Activated CD4-positive, alpha-beta T cell treated with anti-CD3 and anti-CD28 coated beads, Interleukin-10, Interleukin-2, amounts not matched to agents 100 ng/mL and 50 ng/mL, durations not matched to agents 16 hours and 8 hours (primary cell): ENCODE measurements at regions not wholly inside any gene's neighbourhood (a gene's known extent, or its start where the extent isn't known, plus 50 kb on each side); places are given as distances from the start of the nearest gene placed in this dataset.

Source experiments
- DNase-seq: peaks from one replicate; pipeline ENCODE4 v3.0.0-alpha.2; 2020

GRCh38 chr2:19028587-19029375 lies 329.6 kb downstream of the OSR1 start:
- DNase-seq = no peak

GRCh38 chr2:19027626-19028025 lies 330.8 kb downstream of the OSR1 start:
- DNase-seq = no peak

DNA sequence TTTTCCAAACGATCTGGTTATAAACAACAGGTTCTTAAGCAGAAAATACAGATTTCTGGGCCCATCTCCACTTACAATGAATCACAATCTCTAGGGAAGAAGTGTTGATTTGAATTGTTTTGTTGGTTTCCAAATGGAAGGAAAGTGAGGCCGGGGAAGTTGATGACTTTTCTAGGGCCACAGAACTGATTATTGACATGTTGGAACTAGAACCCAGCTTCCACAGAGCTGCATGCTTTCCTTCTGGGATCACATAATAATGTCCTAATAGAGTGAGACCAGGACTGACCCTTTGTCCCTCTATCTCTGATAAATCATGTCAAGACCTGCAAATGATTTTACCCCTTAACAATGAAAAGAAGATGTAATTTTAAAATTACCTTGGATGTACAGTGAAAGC lies 332.2 kb downstream of the OSR1 start:
- no peak for DNase-seq

- no peak for DNase-seq
These were observed 336.1 kb downstream of the OSR1 start for GRCh38 chr2:19022334-19022733.

GRCh38 chr2:19021721-19022120 lies 336.7 kb downstream of the OSR1 start:
- DNase-seq = no peak

DNA sequence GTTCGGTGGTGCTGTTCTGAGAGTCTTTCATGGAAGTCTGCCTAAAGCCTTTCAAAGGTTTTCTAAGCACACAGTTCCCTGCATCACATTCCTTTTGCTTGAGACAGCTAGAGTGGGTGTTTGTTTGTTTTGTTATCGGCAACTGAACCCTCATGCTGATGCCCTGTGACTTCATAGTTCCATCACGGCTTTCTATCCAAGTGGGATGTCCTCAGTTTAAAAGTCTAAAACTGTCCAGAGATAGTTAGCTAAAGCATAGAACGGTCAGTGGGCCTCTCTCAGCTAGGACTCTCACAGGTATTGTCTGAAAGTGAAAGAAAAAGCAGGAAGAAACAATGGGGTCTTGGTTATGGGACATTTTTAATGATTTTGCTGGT lies 337.3 kb downstream of the OSR1 start:
- no peak for DNase-seq

DNA sequence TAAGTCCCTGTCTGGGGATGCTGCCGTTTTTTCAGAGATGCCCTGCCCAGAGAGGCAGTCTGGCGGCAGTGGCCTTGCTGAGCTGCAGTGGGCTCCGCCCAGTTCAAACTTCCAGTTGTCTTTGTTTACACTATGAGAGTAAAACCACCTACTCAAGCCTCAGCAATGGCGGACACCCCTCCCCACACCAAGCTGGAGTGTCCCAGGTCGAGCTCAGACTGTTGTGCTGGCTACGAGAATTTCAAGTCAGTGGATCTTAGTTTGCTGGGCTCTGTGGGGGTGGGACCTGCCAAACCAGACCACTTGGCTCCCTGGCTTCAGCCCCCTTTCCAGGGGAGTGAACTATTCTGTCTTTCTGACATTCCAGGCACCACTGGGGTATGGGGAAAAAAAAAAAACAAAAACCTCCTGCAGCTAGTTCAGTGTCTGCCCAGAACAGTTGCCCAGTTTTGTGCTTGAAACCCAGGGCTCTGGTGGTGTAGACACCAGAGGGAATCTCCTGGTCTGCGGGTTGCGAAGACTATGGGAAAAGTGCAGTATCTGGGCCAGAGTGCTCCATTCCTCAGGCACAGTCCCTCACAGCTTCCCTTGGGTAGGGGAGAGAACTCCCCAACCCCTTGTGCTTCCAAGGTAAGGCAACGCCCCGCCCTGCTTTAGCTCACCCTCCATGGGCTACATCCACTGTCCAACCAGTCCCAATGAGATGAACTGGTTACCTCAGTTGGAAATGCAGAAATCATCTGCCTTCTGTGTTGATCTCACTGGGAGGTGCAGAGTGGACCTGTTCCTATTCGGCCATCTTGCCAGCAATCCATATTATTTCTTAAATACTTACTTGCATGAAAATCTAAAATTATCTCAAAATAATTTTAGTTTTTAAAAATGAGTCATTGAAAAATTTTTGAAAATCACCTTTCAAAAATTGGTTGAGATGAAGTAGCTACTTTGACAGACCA lies 338.0 kb downstream of the OSR1 start:
- no peak for DNase-seq

GRCh38 chr2:19009510-19009909 lies 348.9 kb downstream of the OSR1 start:
- no peak for DNase-seq

GRCh38 chr2:19003554-19003953 lies 354.9 kb downstream of the OSR1 start:
- no peak for DNase-seq

DNA sequence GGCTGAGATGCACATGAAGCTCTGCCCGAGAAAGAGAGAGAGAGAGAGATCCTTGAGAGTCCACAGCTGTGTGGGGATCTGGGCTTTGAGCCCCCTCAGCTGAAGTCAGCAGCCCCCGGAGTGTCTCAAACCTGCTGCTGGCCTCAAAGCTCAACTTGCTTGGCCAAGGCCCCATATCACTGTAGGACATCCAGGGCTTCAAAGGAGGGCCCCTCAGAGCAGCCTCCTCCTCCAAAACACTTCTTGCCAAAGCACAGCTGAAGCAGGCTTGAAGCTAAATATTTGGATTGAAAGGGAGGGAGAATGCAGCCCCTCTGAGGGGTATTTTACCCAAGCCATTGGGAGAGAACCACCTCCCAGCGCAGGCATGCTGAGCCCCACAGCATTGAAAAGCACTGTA lies 357.6 kb downstream of the OSR1 start:
- no peak for DNase-seq

- DNase-seq = no peak
These were observed 359.2 kb downstream of the OSR1 start for GRCh38 chr2:18999198-18999597.

GRCh38 chr2:18998491-18998890 lies 359.9 kb downstream of the OSR1 start:
- no peak for DNase-seq

GRCh38 chr2:18993756-18994338 lies 364.6 kb downstream of the OSR1 start:
- DNase-seq = no peak

DNA sequence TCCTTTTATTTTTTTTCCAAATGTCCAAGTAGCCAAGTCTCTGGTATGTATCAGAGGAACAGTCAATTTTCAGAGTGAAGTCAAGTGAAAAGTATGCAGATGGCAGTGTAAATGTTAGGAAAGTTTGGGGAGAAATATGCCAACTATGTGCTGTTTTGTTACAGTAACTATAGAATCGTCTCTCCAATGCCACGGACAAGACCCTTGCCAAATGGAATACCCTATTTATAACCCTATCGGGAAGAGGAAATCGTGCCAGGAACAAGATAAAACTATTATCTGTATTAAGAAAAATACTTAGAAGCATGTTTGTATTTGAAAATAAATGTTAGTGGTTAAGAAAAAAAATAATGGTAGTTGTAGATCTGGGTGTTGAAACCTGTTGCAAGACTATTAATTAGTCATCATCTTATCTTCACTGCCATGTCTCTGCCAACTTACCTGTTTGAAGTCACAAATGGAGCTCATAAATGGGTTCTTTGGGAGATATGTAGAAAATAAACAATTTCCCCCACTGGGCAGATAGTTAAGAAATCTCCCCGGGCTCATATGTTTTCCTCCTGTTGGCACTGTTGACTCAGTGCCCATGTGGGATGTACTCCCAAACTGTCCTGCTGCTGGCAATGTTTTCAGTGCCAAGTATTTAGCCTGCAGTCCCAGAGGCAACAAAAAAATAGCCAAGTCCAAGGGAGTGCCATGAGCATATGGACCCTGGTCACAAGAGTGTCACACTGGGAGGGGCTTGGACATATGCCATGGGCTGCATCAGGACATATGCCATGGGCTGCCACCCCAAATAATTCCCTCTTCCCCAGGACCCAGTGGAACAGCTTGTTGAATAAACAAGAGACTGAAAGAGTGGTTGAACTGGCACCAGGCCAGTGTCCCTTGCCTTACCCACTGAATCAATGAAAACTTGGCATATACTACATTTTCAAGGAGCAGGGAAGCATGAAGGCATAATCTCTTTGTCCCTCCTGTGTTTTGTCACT lies 366.9 kb downstream of the OSR1 start:
- no peak for DNase-seq

DNA sequence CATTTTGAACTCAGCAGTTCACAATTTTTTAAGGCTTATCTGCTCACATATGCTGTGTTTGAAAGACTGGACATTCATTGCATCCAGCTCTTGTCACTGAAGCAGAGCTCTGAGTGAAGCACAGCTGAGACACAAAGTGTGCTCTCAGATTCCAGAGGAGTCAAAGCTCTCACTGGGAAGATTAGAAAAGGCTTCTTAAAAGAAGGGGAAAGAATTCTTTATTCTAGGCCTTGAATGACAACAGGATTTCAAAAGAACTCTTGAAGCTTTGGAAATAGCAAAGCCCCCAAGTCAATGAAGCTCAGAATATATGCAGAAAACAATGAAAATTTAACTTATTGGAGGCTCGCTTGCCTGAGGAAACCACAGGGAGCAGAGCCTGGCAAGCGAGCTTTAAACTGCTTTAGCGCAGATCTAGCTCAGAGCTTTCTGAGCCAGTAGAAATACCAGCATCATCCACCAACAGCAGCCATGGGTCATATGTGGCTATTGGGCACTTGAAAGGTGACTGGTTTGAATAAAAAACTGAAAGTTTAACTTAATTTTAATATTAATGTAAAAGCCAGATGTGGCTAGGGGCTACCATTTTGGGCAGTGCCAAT lies 369.7 kb downstream of the OSR1 start:
- no peak for DNase-seq

GRCh38 chr2:18987592-18988073 lies 370.8 kb downstream of the OSR1 start:
- no peak for DNase-seq

DNA sequence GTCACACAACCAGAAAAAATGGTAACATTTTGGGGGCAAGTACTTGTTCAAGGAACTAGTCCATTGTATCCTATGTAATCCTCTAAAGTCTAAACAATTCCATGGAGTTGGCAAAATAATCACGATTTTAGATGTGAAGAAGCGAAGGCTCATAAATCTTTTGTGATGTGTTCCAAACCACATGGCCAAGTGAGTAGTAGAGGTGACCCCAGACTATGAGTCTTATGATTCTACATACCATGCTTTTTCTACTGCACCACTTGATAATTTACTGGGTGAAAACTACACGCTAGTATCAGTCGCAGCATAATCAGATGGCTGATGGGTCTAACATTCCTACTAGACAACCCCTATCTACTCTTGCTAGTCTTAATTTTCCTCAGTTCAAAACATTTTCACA lies 371.4 kb downstream of the OSR1 start:
- no peak for DNase-seq

- DNase-seq = no peak
These were observed 372.4 kb downstream of the OSR1 start for GRCh38 chr2:18986046-18986445.

DNA sequence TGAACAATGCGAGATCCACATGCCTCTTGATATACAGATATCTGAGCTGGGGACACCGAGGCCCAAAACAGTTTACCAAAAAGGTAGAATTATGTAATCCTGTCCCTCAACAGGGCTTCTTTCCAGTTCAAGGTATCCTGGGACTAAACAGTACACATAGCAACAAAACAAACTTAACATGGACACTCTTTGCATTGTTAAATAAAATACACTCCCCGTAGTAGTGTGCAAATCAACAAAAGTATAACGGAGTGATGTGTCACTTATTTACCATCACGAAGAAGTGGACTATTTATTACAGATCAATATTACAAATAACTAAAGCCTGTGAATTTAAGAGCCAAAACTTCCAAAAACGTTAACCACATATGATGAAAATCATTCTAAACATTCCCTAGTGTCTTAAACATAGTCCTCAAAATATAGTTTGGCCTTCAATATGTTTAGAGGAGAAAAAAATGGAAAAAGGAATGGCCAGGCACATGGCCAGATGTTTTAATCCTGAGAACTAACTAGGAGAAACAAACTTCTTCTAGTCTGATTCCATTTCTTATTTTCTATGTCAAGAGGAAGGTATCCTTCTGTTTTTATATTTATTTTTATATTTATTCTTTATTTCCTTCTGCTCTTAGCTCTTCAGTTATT lies 377.5 kb downstream of the OSR1 start:
- DNase-seq = no peak

DNA sequence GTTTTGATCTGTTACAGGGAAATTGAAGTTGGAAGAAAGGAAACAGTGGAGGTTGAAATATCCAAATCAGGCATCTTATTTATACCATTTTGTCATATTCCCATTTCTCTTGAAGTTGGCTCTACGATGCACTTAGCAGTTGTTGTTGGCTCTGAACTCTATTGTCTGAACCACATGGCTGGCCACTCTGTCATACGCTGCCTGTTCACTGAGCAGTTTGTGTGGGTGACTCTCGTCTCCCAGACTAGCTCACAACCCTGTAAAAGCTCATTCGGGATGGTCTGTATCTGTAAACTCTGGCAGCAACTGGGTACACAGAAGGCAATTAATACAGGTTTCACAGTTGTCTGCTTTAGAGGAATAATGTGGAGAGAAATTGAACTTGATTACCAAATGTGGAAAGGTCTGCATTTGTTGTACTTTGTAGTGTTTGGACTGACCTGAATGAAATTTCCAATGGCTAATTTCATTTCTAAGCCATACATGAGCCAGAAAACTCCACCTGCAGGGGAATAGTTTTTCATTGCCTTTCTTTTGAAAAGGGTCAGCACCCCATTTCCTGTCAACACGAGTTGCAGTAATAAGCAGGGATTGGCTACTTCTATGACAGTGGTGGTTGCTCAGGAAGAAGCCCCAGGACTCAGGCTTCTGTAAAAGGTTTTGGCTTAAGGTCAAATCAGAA lies 378.2 kb downstream of the OSR1 start:
- DNase-seq = no peak

DNA sequence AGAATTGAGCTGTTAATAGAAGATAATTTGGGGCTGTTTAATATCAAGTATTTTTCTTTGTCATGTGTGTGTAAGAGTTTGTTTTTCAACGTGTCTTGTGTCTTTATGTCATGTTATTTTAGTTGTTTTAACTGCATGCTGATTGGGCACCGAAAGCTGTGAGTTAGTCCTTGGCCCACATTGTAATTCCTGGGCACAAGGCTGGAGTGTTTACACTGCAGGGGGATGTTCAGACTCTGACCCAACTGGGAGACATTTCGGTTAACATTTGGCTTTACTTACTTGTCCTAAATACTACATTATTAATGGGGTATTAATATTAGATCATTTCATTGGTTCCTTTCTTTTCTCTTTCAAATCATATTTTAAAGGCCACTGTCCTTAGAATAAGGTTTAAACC lies 381.0 kb downstream of the OSR1 start:
- no peak for DNase-seq
